GM12872 (cell line): ENCODE measurements at regions not wholly inside any gene's neighbourhood (a gene's known extent, or its start where the extent isn't known, plus 50 kb on each side); places are given as distances from the start of the nearest gene placed in this dataset.

ENCODE experiments used
- CTCF ChIP-seq: IDR thresholded peaks from 3 replicates; pipeline ENCODE4 v1.5.1; 2011; ENCODE audit warnings: low read depth, mild to moderate bottlenecking, low read length, moderate library complexity; ENCODE audit not compliant: insufficient read depth

- no peak for TF ChIP-seq CTCF
These were observed 168.6 kb downstream of the FAT3 start for GRCh38 chr11:92393218-92393617.

GRCh38 chr11:92396133-92396532, 171.5 kb downstream of the FAT3 start:
- no peak for TF ChIP-seq CTCF

- no peak for TF ChIP-seq CTCF
These were observed 172.7 kb downstream of the FAT3 start for GRCh38 chr11:92397221-92397755.

- no peak for TF ChIP-seq CTCF
These were observed 175.1 kb downstream of the FAT3 start for GRCh38 chr11:92399705-92400104.

GRCh38 chr11:92401520-92401919, 176.9 kb downstream of the FAT3 start:
- no peak for TF ChIP-seq CTCF

DNA sequence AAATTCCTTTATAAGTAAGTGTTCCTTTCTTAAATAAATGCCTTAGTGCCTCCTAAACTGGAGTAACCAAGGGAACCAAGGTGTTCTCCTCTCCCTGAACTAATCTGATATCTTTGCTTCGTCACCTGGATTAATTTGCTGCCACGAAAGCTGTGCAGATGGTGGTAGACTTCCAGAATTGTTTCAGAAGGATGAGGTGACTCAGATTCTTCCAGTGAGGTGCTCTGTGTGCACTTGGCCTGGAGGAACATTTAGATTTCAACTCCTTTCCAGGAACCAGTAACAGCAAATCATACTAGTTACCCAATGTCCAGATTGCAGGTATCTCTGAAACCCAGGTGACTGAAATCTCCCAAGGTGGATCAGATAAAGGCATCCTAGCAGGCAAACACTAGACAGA, 181.9 kb downstream of the FAT3 start:
- TF ChIP-seq CTCF: no peak

DNA sequence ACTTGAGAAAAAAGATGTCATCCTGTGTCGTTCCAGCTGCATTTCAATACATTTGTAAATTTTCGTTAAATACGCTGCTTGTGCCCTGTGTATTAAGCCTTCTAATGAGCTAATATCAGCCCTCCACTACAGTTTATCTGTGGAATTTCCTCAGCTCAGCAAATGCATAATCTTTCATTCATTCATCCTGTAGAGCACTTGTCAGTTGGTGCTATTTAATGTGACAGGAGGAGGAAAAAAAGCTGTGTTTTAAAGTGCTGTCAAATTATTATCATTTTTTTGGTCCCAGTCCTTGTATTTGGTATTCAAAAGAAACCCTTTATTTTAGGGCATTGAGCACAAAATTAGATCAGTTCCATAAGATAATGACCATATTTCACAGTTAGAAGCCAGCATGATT, 184.7 kb downstream of the FAT3 start:
- no peak for TF ChIP-seq CTCF

- TF ChIP-seq CTCF: no peak
These were observed 185.3 kb downstream of the FAT3 start for GRCh38 chr11:92409956-92410355.
